Erythroblast (primary cell): ENCODE measurements at regions not wholly inside any gene's neighbourhood (a gene's known extent, or its start where the extent isn't known, plus 50 kb on each side); places are given as distances from the start of the nearest gene placed in this dataset.

Experiments used
- GATA1 ChIP-seq: IDR thresholded peaks from 2 replicates; pipeline ENCODE4 v1.6.1; 2011; ENCODE audit warnings: low read depth, mild to moderate bottlenecking, control low read depth, low read length, moderate library complexity
- POLR2A ChIP-seq: IDR thresholded peaks from 2 replicates; pipeline ENCODE4 v1.6.1; 2011; ENCODE audit warnings: mild to moderate bottlenecking, low read length

- no peak for TF ChIP-seq POLR2A
- no peak for TF ChIP-seq GATA1
Measured at GRCh38 chr6:109877028-109878004, 100.8 kb upstream of the GPR6 start.
